Esophagus muscularis mucosa (tissue), 4 donors: ENCODE measurements at regions not wholly inside any gene's neighbourhood (a gene's known extent, or its start where the extent isn't known, plus 50 kb on each side); places are given as distances from the start of the nearest gene placed in this dataset.

ENCODE experiments used
- DNase-seq: peaks from one replicate; pipeline ENCODE4 v3.0.0-alpha.2; 2017; ENCODE audit errors: extremely low spot score
- H3K27ac ChIP-seq, 4 donors: fragments of 200-600 bp; sonication (generic); replicated peaks in 1 of 4; 1 replicate in 3 of 4; 2 replicates in 1 of 4; pipeline ENCODE4 v1.5.1; 2016 to 2019; ENCODE audit warnings: mild to moderate bottlenecking in 1 of 4
- H3K27me3 ChIP-seq, 4 donors: fragments of 200-600 bp; sonication (generic); one replicate each; pipeline versions ENCODE4 v1.5.1 to v1.6.0; 2016 to 2019
- H3K36me3 ChIP-seq, 4 donors: fragments of 200-600 bp; sonication (generic); one replicate each; pipeline ENCODE4 v1.5.1; 2016 to 2019
- H3K4me1 ChIP-seq, 4 donors: fragments of 200-600 bp; sonication (generic); one replicate each; pipeline ENCODE4 v1.5.1; 2016 to 2019
- H3K4me3 ChIP-seq, 4 donors: fragments of 200-600 bp; sonication (generic); 1 replicate in 2 of 4; 2 replicates in 2 of 4; pipeline ENCODE4 v1.5.1; 2016 to 2019; ENCODE audit warnings: mild to moderate bottlenecking in 4 of 4, moderate library complexity in 1 of 4
- H3K9me3 ChIP-seq, 4 donors: fragments of 200-600 bp; sonication (generic); 1 replicate in 3 of 4; 2 replicates in 1 of 4; pipeline ENCODE4 v1.5.1; 2016 to 2019
- CTCF ChIP-seq, 3 experiments: fragments of 200-600 bp in 2 of 3; fragments of 450-650 bp in 1 of 3; sonication (generic) in 2 of 3; IDR thresholded peaks; one replicate each; pipeline ENCODE4 v1.5.1; 2017 to 2019; ENCODE audit warnings: antibody characterized with exemption in 3 of 3, mild to moderate bottlenecking in 2 of 3, moderate library complexity in 1 of 3
- EP300 ChIP-seq: sonication (generic); formaldehyde crosslinking; IDR thresholded peaks from one replicate; pipeline ENCODE4 v1.6.1; 2017; ENCODE audit warnings: antibody characterized with exemption
- POLR2A ChIP-seq: fragments of 450-650 bp; IDR thresholded peaks from one replicate; pipeline ENCODE4 v1.6.1; 2017; ENCODE audit warnings: antibody characterized with exemption, moderate library complexity, mild to moderate bottlenecking, low read depth
- POLR2AphosphoS5 ChIP-seq, 2 donors: sonication (generic); formaldehyde crosslinking; IDR thresholded peaks; one replicate each; pipeline ENCODE4 v1.6.1; 2017; ENCODE audit warnings: antibody characterized with exemption in 2 of 2
- WGBS: methylation state at CpG from one replicate; pipeline ENCODE4 v1.1.5; 2018; 5-methylcytosine and 5-hydroxymethylcytosine counted together
- intact Hi-C: fragments of 100-400 bp; cut with DNase I; formaldehyde crosslinking; loops from one replicate; pipeline ENCODE4 v1.15.1; 2023

- no peak for TF ChIP-seq POLR2A
- TF ChIP-seq POLR2AphosphoS5 (IDR thresholded peaks at IDR 0.05), result no peak
- no peak for TF ChIP-seq CTCF (IDR thresholded peaks at IDR 0.05)
- no peak for TF ChIP-seq EP300
- H3K27ac ChIP-seq, result no peak overlapping the region
- H3K4me1 ChIP-seq, result peaks cover 4 to 26% (median 23%) of the 10 kb centered on the region in 4 donors
- peak; percentile 68 for DNase-seq
- H3K4me3 ChIP-seq, result no peak overlapping the region
- no peaks in the 10 kb centered on the region for H3K27me3 ChIP-seq
- intact Hi-C loops, result no loop called here
- 91% methylated on average over 23 of the region's 23 CpGs for WGBS
- no peaks in the 10 kb centered on the region for H3K9me3 ChIP-seq
- no peaks in the 10 kb centered on the region for H3K36me3 ChIP-seq
These were observed 250.5 kb upstream of the AFDN start for GRCh38 chr6:167576050-167576741.

GRCh38 chr6:167576828-167577503 lies 249.7 kb upstream of the AFDN start:
- peaks cover 4 to 26% (median 23%) of the 10 kb centered on the region in 4 donors for H3K4me1 ChIP-seq
- peak; percentile 50 for DNase-seq
- no peak for TF ChIP-seq POLR2AphosphoS5 (IDR thresholded peaks at IDR 0.05)
- no peak for TF ChIP-seq CTCF (IDR thresholded peaks at IDR 0.05)
- no peak for TF ChIP-seq POLR2A
- no peak for TF ChIP-seq EP300
- no peaks in the 10 kb centered on the region for H3K9me3 ChIP-seq
- intact Hi-C loops, result no loop called here
- WGBS, result 82% methylated on average over 21 of the region's 21 CpGs
- no peak overlapping the region for H3K27ac ChIP-seq
- H3K27me3 ChIP-seq, result no peaks in the 10 kb centered on the region
- no peak overlapping the region for H3K4me3 ChIP-seq
- no peaks in the 10 kb centered on the region for H3K36me3 ChIP-seq

- Histone ChIP-seq H3K4me1 (peaks cover 4 to 19% (median 14%) of the 10 kb centered on the region in 4 donors), H3K27me3 (no peaks in the 10 kb centered on the region), H3K4me3 (no peak overlapping the region), H3K27ac (no peak overlapping the region), H3K36me3 (no peaks in the 10 kb centered on the region), H3K9me3 (peaks cover 0 to 3% (median under 1%) of the 10 kb centered on the region in 4 donors)
- 68% methylated on average over 12 of the region's 13 CpGs for WGBS
- intact Hi-C loops, result no loop called here
- no peak for TF ChIP-seq POLR2A
- no peak for TF ChIP-seq EP300
- TF ChIP-seq POLR2AphosphoS5 (IDR thresholded peaks at IDR 0.05), result no peak
- no peak for TF ChIP-seq CTCF (IDR thresholded peaks at IDR 0.05)
- DNase-seq, result peak; percentile 79
These were observed 248.8 kb upstream of the AFDN start for GRCh38 chr6:167577891-167578361.

- Histone ChIP-seq H3K36me3 (no peaks in the 10 kb centered on the region), H3K9me3 (peaks cover 0 to 8% (median 5%) of the 10 kb centered on the region in 4 donors), H3K27me3 (no peaks in the 10 kb centered on the region), H3K4me1 (peaks cover 0 to 14% (median 9%) of the 10 kb centered on the region in 4 donors), H3K4me3 (no peak overlapping the region), H3K27ac (no peak overlapping the region)
- intact Hi-C loops, result no loop called here
- DNase-seq, result peak; percentile 81
- TF ChIP-seq EP300, result no peak
- no peak for TF ChIP-seq POLR2AphosphoS5 (IDR thresholded peaks at IDR 0.05)
- TF ChIP-seq CTCF (IDR thresholded peaks at IDR 0.05), result no peak
- TF ChIP-seq POLR2A, result no peak
- WGBS, result 88% methylated on average over 16 of the region's 16 CpGs
These were observed 248.3 kb upstream of the AFDN start for GRCh38 chr6:167578371-167578901.
